GM18868 (cell line): ENCODE measurements at regions not wholly inside any gene's neighbourhood (a gene's known extent, or its start where the extent isn't known, plus 50 kb on each side); places are given as distances from the start of the nearest gene placed in this dataset.
"Not testable (repeated sequence)": the region's sequence is repeated elsewhere in the genome, so short reads cannot be mapped to it uniquely, and the experiment has no call there.

ENCODE experiments used
- ATAC-seq: cut with Tn5 transposase; IDR thresholded peaks from one replicate; pipeline ENCODE4 v1.9.1; 2021; ENCODE audit warnings: mild to moderate bottlenecking, moderate library complexity; ENCODE audit not compliant: unreplicated experiment

- ATAC-seq: no peak
These were observed 74.6 kb downstream of the FEM1C start for GRCh38 chr5:115469904-115470516.

- ATAC-seq: no peak
These were observed 76.9 kb downstream of the FEM1C start for GRCh38 chr5:115467628-115468027.

- no peak for ATAC-seq
These were observed 79.1 kb downstream of the FEM1C start for GRCh38 chr5:115465431-115465830.

DNA sequence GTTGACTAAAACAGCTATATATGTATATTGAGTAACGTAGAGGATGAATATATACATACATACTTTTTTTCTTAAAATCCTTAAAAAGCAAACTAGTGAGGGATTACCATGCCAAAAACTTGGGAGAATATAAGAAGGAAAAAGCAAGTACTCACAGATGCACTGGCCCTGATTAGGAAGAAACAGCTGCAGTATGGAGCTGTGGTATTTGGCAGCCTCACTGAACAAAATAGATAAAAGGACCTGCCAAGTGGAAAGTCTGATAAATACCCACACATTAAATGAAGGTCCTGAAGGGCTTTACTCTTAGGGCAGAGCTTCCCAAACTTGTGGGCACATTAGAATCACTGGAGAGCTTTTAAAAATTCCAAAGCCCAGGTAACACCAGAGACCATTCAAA, 80.6 kb downstream of the FEM1C start:
- no peak for ATAC-seq

- ATAC-seq: peak; percentile 63
These were observed 82.9 kb downstream of the FEM1C start for GRCh38 chr5:115461506-115462290.

- ATAC-seq: no peak
These were observed 83.5 kb downstream of the FEM1C start for GRCh38 chr5:115461093-115461492.

GRCh38 chr5:115460472-115460871, 84.1 kb downstream of the FEM1C start:
- ATAC-seq: peak; percentile 70

GRCh38 chr5:115459855-115460341, 84.7 kb downstream of the FEM1C start:
- no peak for ATAC-seq

DNA sequence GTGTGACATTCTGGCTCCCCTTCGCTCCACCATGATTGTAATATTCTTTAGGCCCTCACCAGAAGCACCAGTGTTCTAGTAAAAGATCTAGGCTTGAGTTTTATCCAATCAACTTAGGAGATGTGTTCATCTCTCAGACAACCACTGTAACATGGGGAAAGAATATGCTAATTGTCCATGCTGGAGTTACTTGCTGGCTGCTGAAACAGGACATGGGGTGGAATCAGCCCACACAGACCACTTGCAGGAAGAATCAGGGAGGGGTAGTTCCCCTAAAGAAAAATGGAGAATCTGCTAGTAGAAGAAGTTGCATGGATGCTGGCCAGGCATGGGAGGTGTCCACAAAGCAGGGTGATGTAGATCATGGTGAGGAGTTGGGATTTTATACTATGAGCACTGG, 86.2 kb downstream of the FEM1C start:
- ATAC-seq: no peak

DNA sequence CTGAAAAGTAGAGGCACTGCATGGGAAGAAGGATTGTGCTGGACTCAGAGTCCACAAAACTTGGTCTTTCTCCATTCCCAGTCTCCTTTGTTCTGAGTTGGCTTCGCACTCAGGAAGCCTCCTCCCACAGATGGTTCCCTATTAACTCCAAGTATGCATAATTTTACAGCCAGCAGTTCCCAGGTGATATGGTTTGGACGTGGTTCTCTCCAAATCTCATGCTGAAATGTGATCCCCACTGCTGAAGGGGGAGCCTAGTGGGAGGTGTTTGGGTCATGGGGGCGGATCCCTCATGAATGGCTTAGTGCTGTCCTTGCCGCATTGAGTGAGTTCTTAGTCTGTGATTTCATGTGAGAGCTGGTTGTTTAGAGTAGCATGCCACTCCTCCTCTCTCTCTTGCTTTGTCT, 86.6 kb downstream of the FEM1C start:
- ATAC-seq: no peak

- ATAC-seq: no peak
These were observed 87.0 kb downstream of the FEM1C start for GRCh38 chr5:115457571-115457970.

DNA sequence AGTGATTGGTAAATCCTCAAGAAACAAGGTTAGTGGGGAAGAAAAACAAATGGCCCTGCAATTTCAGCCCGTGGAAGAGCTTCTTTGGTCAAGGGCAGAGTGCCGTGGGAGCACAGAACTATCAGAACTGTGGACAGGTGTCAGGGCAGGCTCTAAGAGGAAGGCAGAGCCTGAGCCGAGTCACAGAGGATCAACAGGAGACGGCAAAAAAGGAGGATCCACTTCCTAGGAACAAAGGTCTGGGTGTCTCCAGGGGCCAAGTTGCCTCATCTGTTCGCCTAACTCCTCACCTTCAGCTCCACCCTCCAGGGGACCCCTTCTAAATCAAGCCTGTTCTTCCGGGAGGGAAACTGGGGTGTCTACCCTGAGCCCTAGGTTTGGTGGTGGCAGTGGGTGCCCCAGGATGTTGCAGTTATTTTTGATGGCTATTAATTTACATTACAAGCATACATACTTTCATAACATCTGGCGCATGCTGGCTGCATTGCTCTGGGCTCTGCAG, 88.0 kb downstream of the FEM1C start:
- ATAC-seq: no peak

- ATAC-seq: no peak
These were observed 88.5 kb downstream of the FEM1C start for GRCh38 chr5:115456056-115456455.

GRCh38 chr5:115455301-115455707, 89.3 kb downstream of the FEM1C start:
- ATAC-seq: no peak

DNA sequence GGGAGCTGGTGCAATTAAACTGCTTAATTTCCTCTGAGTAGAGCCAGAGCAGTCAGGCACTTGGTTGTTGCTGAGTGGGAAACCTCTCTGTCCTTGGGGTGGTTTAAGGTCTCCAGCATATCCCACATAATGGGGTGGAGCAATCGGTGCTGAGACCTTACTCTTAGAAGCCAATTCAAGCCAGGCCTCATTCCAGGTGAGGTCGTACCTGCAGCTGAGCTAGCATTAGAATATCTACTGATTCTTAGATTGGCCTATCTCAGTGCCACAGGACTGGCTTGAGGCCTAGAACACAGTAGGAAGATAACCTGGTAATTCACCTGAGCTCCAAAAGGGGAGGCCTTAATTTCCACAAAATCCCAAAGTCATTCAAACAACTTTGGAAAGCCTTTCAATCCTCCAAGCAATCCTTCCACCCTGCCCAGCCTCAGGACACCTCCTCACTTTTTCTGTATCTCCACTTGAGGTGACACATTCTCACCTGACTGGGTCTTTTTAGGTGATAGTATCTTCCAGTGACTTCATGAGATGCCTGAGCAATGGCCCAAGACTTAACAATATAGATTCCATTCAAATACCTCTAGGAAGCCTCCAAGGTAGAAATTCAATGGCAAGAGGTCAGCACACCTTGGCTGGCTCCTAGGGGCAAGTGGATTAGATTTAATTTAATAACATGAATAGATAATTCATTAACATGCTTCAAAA, 91.0 kb downstream of the FEM1C start:
- no peak for ATAC-seq

- no peak for ATAC-seq
These were observed 91.9 kb downstream of the FEM1C start for GRCh38 chr5:115452536-115453235.

- ATAC-seq: no peak
These were observed 92.5 kb downstream of the FEM1C start for GRCh38 chr5:115452083-115452482.

DNA sequence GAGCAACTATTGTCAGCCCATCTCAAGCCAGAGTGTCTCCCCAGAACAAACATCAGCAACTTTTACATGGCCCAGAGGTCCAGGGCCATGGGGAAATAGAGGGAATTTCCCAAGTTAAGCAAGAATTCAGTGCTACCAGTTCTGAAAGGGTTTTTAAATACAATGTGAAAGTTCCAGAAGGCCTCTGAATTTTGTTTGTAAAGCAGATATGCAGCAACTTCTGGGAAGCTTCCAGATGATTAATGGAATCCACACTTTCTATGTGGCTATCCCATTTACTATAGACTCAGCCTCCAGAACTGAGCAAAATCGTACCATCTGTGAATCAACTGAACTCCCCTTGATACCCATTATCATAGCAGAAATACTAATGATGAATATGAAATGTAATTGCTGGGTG, 93.8 kb downstream of the FEM1C start:
- peak; percentile 80 for ATAC-seq

DNA sequence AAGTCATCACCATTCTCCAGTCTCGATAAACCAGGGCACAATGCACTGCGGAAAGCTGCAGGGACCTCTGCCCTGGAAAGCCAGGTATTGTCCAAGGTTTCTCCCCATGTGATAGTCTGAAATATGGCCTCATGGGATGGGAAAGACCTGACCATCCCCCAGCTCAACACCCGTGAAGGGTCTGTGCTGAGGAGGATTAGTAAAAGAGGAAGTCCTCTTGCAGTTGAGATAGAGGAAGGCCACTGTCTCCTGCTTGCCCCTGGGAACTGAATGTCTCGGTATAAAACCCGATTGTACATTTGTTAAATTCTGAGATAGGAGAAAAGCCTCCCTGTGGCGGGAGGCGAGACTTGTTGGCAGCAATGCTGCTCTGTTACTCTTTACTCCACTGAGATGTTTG, 95.9 kb downstream of the FEM1C start:
- not testable (repeated sequence) for ATAC-seq

GRCh38 chr5:115440782-115441451, 103.7 kb downstream of the FEM1C start:
- no peak for ATAC-seq
